Body of pancreas (tissue), 4 donors: ENCODE measurements at regions not wholly inside any gene's neighbourhood (a gene's known extent, or its start where the extent isn't known, plus 50 kb on each side); places are given as distances from the start of the nearest gene placed in this dataset.
A peak's percentile ranks its signal among the peaks of the same experiment; 100 is the strongest.

Experiments
- ATAC-seq: fragments of 150-250 bp; one replicate; pipeline ENCODE4 v1.9.1; 2016
- DNase-seq, 4 donors: peaks; one replicate each; pipeline ENCODE4 v3.0.0-alpha.2; 2019
- H3K27ac ChIP-seq, 4 donors: fragments of 200-600 bp; sonication (generic); 1 replicate in 3 of 4; 2 replicates in 1 of 4; pipeline versions ENCODE4 v1.5.1 to v1.6.1; 2016 to 2019; ENCODE audit warnings: mild to moderate bottlenecking in 1 of 4, mixed read lengths in 1 of 4, moderate library complexity in 1 of 4
- H3K27me3 ChIP-seq, 2 donors: fragments of 200-600 bp; sonication (generic); one replicate each; pipeline ENCODE4 v1.6.0; 2016; ENCODE audit warnings: mild to moderate bottlenecking in 1 of 2
- H3K36me3 ChIP-seq, 2 donors: fragments of 200-600 bp; sonication (generic); replicated peaks in 1 of 2; 2 replicates each; pipeline ENCODE4 v1.5.1; 2016; ENCODE audit warnings: low read depth in 2 of 2; ENCODE audit not compliant: insufficient read depth in 1 of 2
- H3K4me1 ChIP-seq: fragments of 200-600 bp; sonication (generic); one replicate; pipeline ENCODE4 v1.6.0; 2016
- H3K4me3 ChIP-seq, 2 donors: fragments of 200-600 bp; sonication (generic); 1 replicate in 1 of 2; 2 replicates in 1 of 2; pipeline ENCODE4 v1.5.1; 2016 to 2019
- H3K9me3 ChIP-seq, 3 donors: fragments of 200-600 bp; sonication (generic); 1 replicate in 2 of 3; 2 replicates in 1 of 3; pipeline ENCODE4 v1.5.1; 2016
- CTCF ChIP-seq, 7 experiments: fragments of 450-650 bp in 4 of 7; fragments of 200-600 bp in 3 of 7; sonication (generic) in 3 of 7; IDR thresholded peaks; one replicate each; pipeline ENCODE4 v1.5.1; 2016 to 2019; ENCODE audit warnings: antibody characterized with exemption in 7 of 7
- POLR2A ChIP-seq, 3 donors: fragments of 450-650 bp; IDR thresholded peaks; one replicate each; pipeline ENCODE4 v1.6.1; 2016; ENCODE audit warnings: antibody characterized with exemption in 3 of 3, mild to moderate bottlenecking in 2 of 3
- whole genome bisulfite sequencing, 2 donors: methylation state at CpG; one replicate each; pipeline ENCODE4 v1.1.5; 2017; 5-methylcytosine and 5-hydroxymethylcytosine counted together
- intact Hi-C: fragments of 100-400 bp; cut with DNase I; formaldehyde crosslinking; loops from one replicate; pipeline ENCODE4 v1.15.1; 2023

- Histone ChIP-seq H3K27me3 (no peaks in the 10 kb centered on the region), H3K9me3 (no peaks in the 10 kb centered on the region), H3K4me3 (no peak overlapping the region), H3K27ac (peak overlapping the region; percentile 35 to 72 (median 52)), H3K36me3 (no peaks in the 10 kb centered on the region), H3K4me1 (peaks cover 14% of the 10 kb centered on the region)
- 55 to 68% methylated on average over 13 of the region's 13 CpGs for WGBS, 2 donors
- intact Hi-C loops, result no loop called here
- ATAC-seq, result peak; percentile 81
- DNase-seq, result no peak
- TF ChIP-seq POLR2A (IDR thresholded peaks at IDR 0.05), result no peak
- no peak for TF ChIP-seq CTCF (IDR thresholded peaks at IDR 0.05)
These were observed 60.4 kb upstream of the FOXQ1 start for GRCh38 chr6:1251198-1252155.

GRCh38 chr6:1250489-1251197, 61.3 kb upstream of the FOXQ1 start:
- 73 to 83% methylated on average over 10 to 12 of the region's 12 CpGs for WGBS, 2 donors
- DNase-seq (no peak), ATAC-seq (no peak)
- TF ChIP-seq CTCF (IDR thresholded peaks at IDR 0.05) (no peak), POLR2A (IDR thresholded peaks at IDR 0.05) (no peak)
- intact Hi-C loops, result no loop called here
- no peaks in the 10 kb centered on the region for H3K9me3 ChIP-seq
- H3K4me3 ChIP-seq, result no peak overlapping the region
- peak overlapping the region in 3 of 4 donors; percentile 45 to 72 (median 58) for H3K27ac ChIP-seq
- H3K27me3 ChIP-seq, result no peaks in the 10 kb centered on the region
- no peaks in the 10 kb centered on the region for H3K36me3 ChIP-seq
- H3K4me1 ChIP-seq, result peaks cover 14% of the 10 kb centered on the region

GRCh38 chr6:1247894-1248293, 64.0 kb upstream of the FOXQ1 start:
- no peak for ATAC-seq
- Histone ChIP-seq H3K9me3 (no peaks in the 10 kb centered on the region), H3K36me3 (no peaks in the 10 kb centered on the region), H3K27ac (no peak overlapping the region), H3K27me3 (no peaks in the 10 kb centered on the region), H3K4me1 (peaks cover 14% of the 10 kb centered on the region), H3K4me3 (no peak overlapping the region)
- 92 to 93% methylated on average over 3 of the region's 3 CpGs for WGBS, 2 donors
- intact Hi-C loops, result no loop called here
- DNase-seq, result no peak
- no peak for TF ChIP-seq CTCF (IDR thresholded peaks at IDR 0.05)
- TF ChIP-seq POLR2A (IDR thresholded peaks at IDR 0.05), result no peak

GRCh38 chr6:1247056-1247455, 64.8 kb upstream of the FOXQ1 start:
- no peaks in the 10 kb centered on the region for H3K27me3 ChIP-seq
- H3K4me3 ChIP-seq, result no peak overlapping the region
- ATAC-seq (no peak), DNase-seq (no peak)
- intact Hi-C loops, result no loop called here
- H3K27ac ChIP-seq, result no peak overlapping the region
- H3K4me1 ChIP-seq, result peaks cover 8% of the 10 kb centered on the region
- WGBS, 2 donors, result 74 to 80% methylated on average over 5 of the region's 5 CpGs
- H3K36me3 ChIP-seq, result no peaks in the 10 kb centered on the region
- TF ChIP-seq POLR2A (IDR thresholded peaks at IDR 0.05), result no peak
- TF ChIP-seq CTCF (IDR thresholded peaks at IDR 0.05), result no peak
- H3K9me3 ChIP-seq, result no peaks in the 10 kb centered on the region
